Naive thymus-derived CD4-positive, alpha-beta T cell (primary cell): ENCODE measurements at regions not wholly inside any gene's neighbourhood (a gene's known extent, or its start where the extent isn't known, plus 50 kb on each side); places are given as distances from the start of the nearest gene placed in this dataset.
"Not testable (repeated sequence)": the region's sequence is repeated elsewhere in the genome, so short reads cannot be mapped to it uniquely, and the experiment has no call there.

Experiments used
- ATAC-seq: fragments of 150-1000 bp; cut with Tn5 transposase; 2 replicates; pipeline ENCODE4 v1.10.0; 2021; ENCODE audit warnings: mild to moderate bottlenecking, moderate library complexity
- CTCF ChIA-PET: fragments of 350-600 bp; sonication (Branson Sonifier 250); formaldehyde crosslinking; loops from one replicate; lab custom pipeline; 2021; ENCODE audit warnings: antibody characterized with exemption; lab: Charles Lee
- POLR2A ChIA-PET: fragments of 350-600 bp; sonication (Branson Sonifier 250); formaldehyde crosslinking; loops from one replicate; lab custom pipeline; 2021; ENCODE audit warnings: antibody characterized with exemption, inconsistent platforms; lab: Charles Lee
- DNase-seq, 9 donors: peaks; one replicate each; pipeline versions ENCODE4 v3.0.0 to v3.0.0-alpha.2; 2020 to 2022; ENCODE audit warnings: mixed read lengths in 1 of 9
- H3K27ac ChIP-seq: one replicate; pipeline ENCODE4 v1.7.0; 2013; ENCODE audit warnings: mild to moderate bottlenecking, low read depth, low read length, moderate library complexity
- H3K27me3 ChIP-seq, 2 donors: one replicate each; pipeline ENCODE4 v1.7.0; 2013; ENCODE audit warnings: low read length in 2 of 2, mild to moderate bottlenecking in 2 of 2, moderate library complexity in 2 of 2; ENCODE audit not compliant: control insufficient read depth in 2 of 2, insufficient read depth in 2 of 2
- H3K36me3 ChIP-seq, 3 experiments: 1 replicate in 2 of 3; 2 replicates in 1 of 3; pipeline ENCODE4 v1.7.0; 2013; ENCODE audit warnings: low read length in 3 of 3, mild to moderate bottlenecking in 3 of 3, moderate library complexity in 1 of 3; ENCODE audit not compliant: insufficient read depth in 3 of 3, control insufficient read depth in 2 of 3
- H3K4me1 ChIP-seq, 2 donors: one replicate each; pipeline ENCODE4 v1.7.0; 2013; ENCODE audit warnings: low read length in 2 of 2, mild to moderate bottlenecking in 2 of 2, moderate library complexity in 1 of 2; ENCODE audit not compliant: control insufficient read depth in 2 of 2, insufficient read depth in 2 of 2
- H3K4me3 ChIP-seq: 2 replicates; pipeline ENCODE4 v1.7.0; 2013; ENCODE audit warnings: mild to moderate bottlenecking, low read length
- H3K9me3 ChIP-seq, 3 experiments: 1 replicate in 2 of 3; 2 replicates in 1 of 3; pipeline ENCODE4 v1.7.0; 2013; ENCODE audit warnings: low read length in 3 of 3; ENCODE audit not compliant: control insufficient read depth in 2 of 3
- H3K27ac Mint-ChIP-seq, 9 donors: one replicate each; pipeline ENCODE4 v1.8.0; 2020 to 2022; ENCODE audit warnings: mixed read lengths in 9 of 9, mild to moderate bottlenecking in 8 of 9, moderate library complexity in 5 of 9, inconsistent platforms in 2 of 9
- H3K27me3 Mint-ChIP-seq, 5 donors: one replicate each; pipeline ENCODE4 v1.8.0; 2021 to 2022; ENCODE audit warnings: mixed read lengths in 5 of 5, mild to moderate bottlenecking in 1 of 5
- H3K36me3 Mint-ChIP-seq, 5 donors: one replicate each; pipeline ENCODE4 v1.8.0; 2020 to 2022; ENCODE audit warnings: mixed read lengths in 5 of 5, mild to moderate bottlenecking in 3 of 5, inconsistent platforms in 1 of 5
- H3K4me1 Mint-ChIP-seq, 7 donors: one replicate each; pipeline ENCODE4 v1.8.0; 2020 to 2022; ENCODE audit warnings: mixed read lengths in 7 of 7, mild to moderate bottlenecking in 3 of 7, inconsistent platforms in 1 of 7
- H3K4me3 Mint-ChIP-seq, 10 donors: one replicate each; pipeline ENCODE4 v1.8.0; 2020 to 2022; ENCODE audit warnings: mild to moderate bottlenecking in 10 of 10, mixed read lengths in 10 of 10, moderate library complexity in 6 of 10, inconsistent platforms in 2 of 10
- H3K9me3 Mint-ChIP-seq, 11 donors: one replicate each; pipeline ENCODE4 v1.8.0; 2020 to 2022; ENCODE audit warnings: mixed read lengths in 11 of 11, mild to moderate bottlenecking in 4 of 11, inconsistent platforms in 1 of 11, moderate library complexity in 1 of 11
- intact Hi-C, 2 donors: fragments of 100-400 bp; cut with micrococcal nuclease; formaldehyde crosslinking; loops; one replicate each; pipeline ENCODE4 v1.15.1; 2023

GRCh38 chr11:4315292-4315691, 52.9 kb downstream of the OR52B4 start:
- H3K9me3 Mint-ChIP-seq, H3K4me1 Mint-ChIP-seq, ATAC-seq, intact Hi-C loops, DNase-seq, H3K27ac Mint-ChIP-seq, H3K4me3 ChIP-seq, H3K27me3 Mint-ChIP-seq, H3K9me3 ChIP-seq, H3K4me1 ChIP-seq, H3K36me3 ChIP-seq, CTCF ChIA-PET, H3K4me3 Mint-ChIP-seq, POLR2A ChIA-PET, H3K27ac ChIP-seq, H3K36me3 Mint-ChIP-seq, H3K27me3 ChIP-seq: not testable (repeated sequence)

GRCh38 chr11:4277225-4277624, 91.0 kb downstream of the OR52B4 start:
- H3K36me3 ChIP-seq, DNase-seq, H3K27me3 ChIP-seq, H3K27ac ChIP-seq, H3K9me3 Mint-ChIP-seq, ATAC-seq, H3K4me3 ChIP-seq, H3K4me1 ChIP-seq, H3K4me1 Mint-ChIP-seq, H3K36me3 Mint-ChIP-seq, H3K9me3 ChIP-seq, H3K27me3 Mint-ChIP-seq, H3K27ac Mint-ChIP-seq, CTCF ChIA-PET, POLR2A ChIA-PET, H3K4me3 Mint-ChIP-seq: not testable (repeated sequence)
- intact Hi-C loops, result loop anchor here in 1 of 2 donors (10.0 kb wide), 1 partner anchor 68 kb away; no protein-coding TSS in a partner anchor

DNA sequence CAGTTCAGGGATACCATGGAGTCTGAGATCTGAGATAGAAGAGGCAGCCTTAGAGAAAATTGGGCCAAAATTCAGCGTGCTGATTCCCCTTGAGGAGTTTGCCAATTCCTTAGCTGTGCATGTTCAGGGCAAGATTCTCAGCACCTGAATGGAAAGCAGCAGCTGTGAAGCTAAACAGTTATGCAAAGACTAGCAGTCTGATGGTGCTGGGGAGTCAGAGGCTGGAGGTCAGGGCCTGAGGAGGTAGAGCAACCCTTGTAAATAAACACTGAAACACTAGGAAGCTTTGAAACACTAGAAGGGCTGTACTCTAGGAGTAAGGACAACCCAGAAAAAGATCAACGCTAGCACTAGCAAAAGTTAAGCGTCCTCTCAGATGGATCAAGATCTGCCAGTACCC, 117.1 kb downstream of the OR52B4 start:
- H3K4me3 ChIP-seq, H3K4me1 ChIP-seq, H3K27ac ChIP-seq, H3K36me3 Mint-ChIP-seq, H3K27me3 ChIP-seq, CTCF ChIA-PET, H3K9me3 ChIP-seq, H3K27ac Mint-ChIP-seq, H3K4me3 Mint-ChIP-seq, H3K36me3 ChIP-seq, H3K4me1 Mint-ChIP-seq, H3K9me3 Mint-ChIP-seq, DNase-seq, intact Hi-C loops, POLR2A ChIA-PET, ATAC-seq: not testable (repeated sequence)
- H3K27me3 Mint-ChIP-seq, result peaks cover 0 to 13% (median 3%) of the 10 kb centered on the region in 5 donors

- CTCF ChIA-PET, POLR2A ChIA-PET, H3K36me3 Mint-ChIP-seq, H3K27me3 ChIP-seq, ATAC-seq, intact Hi-C loops, H3K9me3 ChIP-seq, H3K9me3 Mint-ChIP-seq, H3K27ac Mint-ChIP-seq, H3K4me1 Mint-ChIP-seq, DNase-seq, H3K36me3 ChIP-seq, H3K4me3 Mint-ChIP-seq, H3K4me3 ChIP-seq, H3K27ac ChIP-seq, H3K4me1 ChIP-seq: not testable (repeated sequence)
- peaks cover 0 to 13% (median 3%) of the 10 kb centered on the region in 5 donors for H3K27me3 Mint-ChIP-seq
These were observed 118.7 kb downstream of the OR52B4 start for GRCh38 chr11:4249475-4249874.

- peaks cover 6 to 16% (median 10%) of the 10 kb centered on the region in 5 donors for H3K27me3 Mint-ChIP-seq
- POLR2A ChIA-PET, ATAC-seq, H3K4me1 ChIP-seq, H3K27me3 ChIP-seq, H3K9me3 Mint-ChIP-seq, H3K36me3 ChIP-seq, H3K4me1 Mint-ChIP-seq, CTCF ChIA-PET, H3K4me3 Mint-ChIP-seq, intact Hi-C loops, DNase-seq, H3K9me3 ChIP-seq, H3K27ac ChIP-seq, H3K4me3 ChIP-seq, H3K36me3 Mint-ChIP-seq, H3K27ac Mint-ChIP-seq: not testable (repeated sequence)
These were observed 130.4 kb downstream of the OR52B4 start for GRCh38 chr11:4237771-4238170.

GRCh38 chr11:4218857-4219256, 124.3 kb downstream of the RRM1 start:
- ATAC-seq, H3K36me3 ChIP-seq, H3K27me3 ChIP-seq, H3K27ac Mint-ChIP-seq, intact Hi-C loops, CTCF ChIA-PET, H3K4me3 Mint-ChIP-seq, POLR2A ChIA-PET, H3K27ac ChIP-seq, H3K4me1 ChIP-seq, DNase-seq, H3K36me3 Mint-ChIP-seq, H3K9me3 Mint-ChIP-seq, H3K4me1 Mint-ChIP-seq, H3K4me3 ChIP-seq, H3K9me3 ChIP-seq: not testable (repeated sequence)
- H3K27me3 Mint-ChIP-seq, result peaks cover 4 to 12% (median 5%) of the 10 kb centered on the region in 5 donors

- Histone ChIP-seq H3K4me3 (no peak overlapping the region), H3K4me1 (no peaks in the 10 kb centered on the region), H3K36me3 (no peaks in the 10 kb centered on the region), H3K27ac (no peak overlapping the region), H3K27me3 (no peaks in the 10 kb centered on the region), H3K9me3 (no peaks in the 10 kb centered on the region)
- Mint-ChIP-seq H3K4me1 (no peaks in the 10 kb centered on the region), H3K4me3 (no peak overlapping the region), H3K27me3 (peaks cover 18 to 42% (median 21%) of the 10 kb centered on the region in 5 donors), H3K36me3 (no peaks in the 10 kb centered on the region), H3K27ac (no peak overlapping the region), H3K9me3 (no peaks in the 10 kb centered on the region)
- POLR2A ChIA-PET, result no interaction called here
- DNase-seq, result no peak
- intact Hi-C loops, result no loop called here
- CTCF ChIA-PET, result no interaction called here
- no peak for ATAC-seq
These were observed 119.1 kb downstream of the RRM1 start for GRCh38 chr11:4213746-4214145.
